NCI-H2227 (cell line): ENCODE measurements at regions not wholly inside any gene's neighbourhood (a gene's known extent, or its start where the extent isn't known, plus 50 kb on each side); places are given as distances from the start of the nearest gene placed in this dataset.
"Not testable (repeated sequence)": the region's sequence is repeated elsewhere in the genome, so short reads cannot be mapped to it uniquely, and the experiment has no call there.

Experiments used
- DNase-seq: peaks from one replicate; lab custom pipeline; 2025; ENCODE audit not compliant: unreplicated experiment; lab: John Stamatoyannopoulos, UW

DNA sequence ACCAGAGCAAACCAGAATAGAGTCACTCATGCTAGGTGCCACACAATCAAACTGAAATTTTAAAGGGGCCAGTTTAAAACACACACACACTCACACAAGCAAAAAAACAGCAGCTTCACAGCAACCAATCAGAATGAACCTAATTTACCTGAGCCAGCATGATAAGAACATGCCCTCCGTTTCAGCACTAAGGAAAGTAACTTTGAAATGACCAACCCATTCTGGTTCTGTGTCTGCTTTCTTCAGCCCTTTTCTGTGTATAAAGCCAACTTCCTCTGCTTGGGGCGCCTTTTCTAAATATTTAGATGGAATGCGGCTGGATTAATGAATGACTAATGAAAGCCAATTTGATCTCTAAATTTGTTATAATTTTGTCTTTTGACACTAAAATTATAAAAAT lies 629.1 kb downstream of the ZEB2 start:
- no peak for DNase-seq

DNA sequence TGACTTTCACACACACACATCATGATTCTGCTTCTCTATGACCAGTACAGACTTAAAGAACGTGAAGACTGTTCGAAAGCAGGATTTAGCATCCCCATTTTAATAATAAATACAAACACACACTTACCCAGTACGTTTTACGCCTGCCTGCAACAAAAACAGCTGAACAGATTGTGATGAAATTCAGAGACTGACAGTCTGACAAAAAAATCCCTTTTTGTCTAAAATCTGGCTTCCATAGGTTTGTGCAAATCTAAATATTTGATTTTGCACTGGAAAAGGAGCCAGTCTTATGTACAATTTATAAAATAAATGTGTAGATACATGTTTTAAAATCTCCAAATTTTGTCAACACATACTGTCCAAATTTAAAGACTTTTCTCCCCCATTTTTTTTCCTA lies 630.7 kb downstream of the ZEB2 start:
- DNase-seq = no peak

DNA sequence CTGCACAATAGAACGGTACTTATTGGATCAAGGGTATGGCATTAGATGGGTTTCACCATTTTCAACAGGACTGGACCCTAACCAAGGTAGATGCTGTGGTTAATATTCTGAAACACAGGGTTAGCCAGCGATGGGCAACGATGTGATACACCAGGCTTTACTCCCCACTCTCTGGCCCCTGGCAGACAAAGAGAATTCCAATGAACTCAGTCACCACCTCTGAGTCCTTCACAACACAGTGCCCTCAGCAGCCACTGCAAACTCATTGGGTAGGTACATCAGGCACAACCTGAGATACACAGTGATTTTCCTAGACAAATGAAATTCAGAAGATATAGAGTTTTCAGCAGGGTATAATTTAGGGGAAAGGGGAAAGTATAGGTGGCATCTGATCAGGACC lies 634.5 kb downstream of the ZEB2 start:
- DNase-seq = no peak

DNA sequence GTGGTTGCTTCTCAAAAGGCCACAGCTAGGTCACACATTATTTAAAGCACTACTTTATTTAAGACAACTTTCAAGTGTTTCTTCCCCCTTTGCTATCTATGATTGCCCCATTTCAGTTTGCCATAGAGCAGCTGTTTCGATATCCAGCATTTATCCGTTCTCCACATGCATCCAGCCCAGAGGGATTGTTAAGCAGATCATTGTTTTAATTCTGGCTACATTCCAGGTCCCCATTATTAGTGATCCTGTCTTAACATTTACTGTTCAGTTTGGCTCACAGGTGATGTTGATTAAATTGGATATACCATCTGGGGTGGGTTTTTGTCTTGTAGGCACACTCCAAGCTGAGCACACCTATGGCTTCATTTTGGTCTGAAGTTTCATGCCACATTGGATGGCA lies 638.7 kb downstream of the ZEB2 start:
- DNase-seq = no peak

DNA sequence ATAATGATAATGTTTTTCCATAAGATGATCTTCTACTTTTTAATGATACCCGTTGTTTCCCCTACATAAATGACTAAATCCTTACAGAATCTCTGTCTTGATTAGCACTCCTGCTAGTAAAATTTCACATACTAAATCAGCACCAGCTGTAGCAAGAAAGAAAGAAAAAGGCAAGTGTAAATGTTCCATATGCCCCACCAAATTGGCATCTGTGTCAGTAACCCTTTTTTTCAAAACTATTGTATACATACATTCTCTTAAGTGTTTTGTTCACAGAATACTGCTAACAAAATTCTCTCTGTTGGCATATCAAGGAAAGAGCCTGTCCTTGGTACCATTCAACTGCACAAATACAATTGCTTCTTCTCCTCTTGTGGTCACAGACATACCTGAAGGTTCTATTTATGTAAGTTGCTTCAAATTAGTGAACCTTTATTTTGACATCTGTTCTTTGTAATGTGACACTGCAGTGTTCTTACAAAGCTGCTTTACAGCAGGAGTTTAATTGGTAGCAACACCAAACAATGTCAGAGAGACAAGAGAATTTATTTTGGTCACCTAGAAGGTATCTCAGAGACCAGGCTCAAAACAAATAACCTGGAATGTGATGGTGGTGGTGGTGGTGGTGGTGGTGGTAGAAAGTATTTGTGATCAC lies 641.9 kb downstream of the ZEB2 start:
- no peak for DNase-seq

DNA sequence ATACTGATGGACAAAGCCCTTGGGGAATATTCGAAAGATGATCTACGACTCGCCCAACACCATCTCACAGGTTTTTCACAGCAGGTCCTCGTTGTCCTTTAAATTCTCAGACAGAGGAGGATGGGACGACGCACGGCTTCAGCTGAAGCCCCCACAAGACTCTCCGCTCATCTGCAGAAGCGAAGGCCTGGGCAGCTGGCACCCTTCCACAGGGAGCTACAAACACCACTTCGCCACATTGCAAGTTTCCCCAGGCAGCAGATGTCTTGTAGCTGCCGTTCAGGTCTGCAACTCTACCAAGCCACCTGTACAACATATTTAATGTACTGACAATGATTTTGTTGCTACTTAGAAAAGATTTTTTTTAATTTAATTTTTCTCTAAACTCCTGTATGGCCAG lies 642.9 kb downstream of the ZEB2 start:
- DNase-seq = no peak

DNA sequence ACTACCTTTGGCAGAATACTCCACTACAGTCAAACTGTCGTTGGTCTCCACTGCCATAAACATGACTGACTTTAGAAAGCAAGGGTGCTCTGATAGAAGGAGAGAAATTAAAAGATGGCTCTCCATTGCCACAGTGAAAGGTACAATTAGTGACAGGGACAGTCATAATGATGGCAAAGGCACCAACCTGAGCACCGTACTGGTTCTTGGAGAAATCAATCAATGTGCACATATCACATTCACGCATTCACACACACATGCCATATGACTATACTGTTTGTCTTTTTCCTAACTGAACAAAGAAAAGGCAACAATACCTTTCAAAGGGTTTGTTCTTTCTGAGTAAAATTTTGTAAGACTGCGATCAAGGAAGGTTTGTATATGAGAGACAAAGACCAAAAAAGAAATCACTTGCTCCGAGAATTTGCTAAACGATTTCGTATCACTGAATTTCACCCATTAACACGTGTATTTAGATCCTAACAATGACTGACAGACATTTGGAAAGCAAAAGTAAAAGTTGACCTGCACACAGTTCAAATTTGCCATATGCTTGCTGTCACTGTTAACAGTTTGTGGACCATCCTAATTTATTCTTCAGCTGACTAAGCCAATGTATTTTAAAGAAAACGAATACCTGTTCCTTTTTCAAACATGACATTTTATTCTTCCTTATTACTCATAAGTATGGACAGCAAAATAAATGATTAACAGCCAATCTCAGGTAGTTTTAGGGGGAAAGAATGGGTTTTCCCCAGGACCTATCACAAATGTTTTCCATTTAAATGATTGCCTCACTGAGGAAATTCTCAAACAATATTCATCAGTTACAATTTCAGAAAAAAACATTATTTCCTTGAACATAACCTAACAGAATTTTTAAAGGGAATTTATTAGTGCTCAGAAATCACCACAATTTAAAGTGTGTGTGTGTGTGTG lies 644.4 kb downstream of the ZEB2 start:
- DNase-seq = no peak

DNA sequence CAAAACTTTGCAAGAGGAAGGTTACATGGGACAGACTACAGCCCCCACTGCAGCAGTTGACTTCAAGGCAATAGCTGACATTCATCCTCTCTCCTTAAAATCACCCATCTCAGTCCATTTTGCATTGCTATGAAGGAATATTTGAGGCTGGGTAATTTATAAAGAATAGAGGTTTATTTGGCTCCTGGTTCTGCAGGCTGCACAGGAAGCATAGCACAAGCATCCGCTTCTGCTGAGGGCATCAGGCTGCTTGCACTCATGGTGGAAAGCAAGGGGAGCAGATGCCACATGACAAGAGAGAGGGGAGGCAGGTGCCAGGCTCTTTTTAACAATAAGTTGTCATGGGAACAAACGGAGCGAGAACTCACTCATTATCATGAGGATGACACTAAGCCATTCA lies 646.0 kb downstream of the ZEB2 start:
- no peak for DNase-seq

DNA sequence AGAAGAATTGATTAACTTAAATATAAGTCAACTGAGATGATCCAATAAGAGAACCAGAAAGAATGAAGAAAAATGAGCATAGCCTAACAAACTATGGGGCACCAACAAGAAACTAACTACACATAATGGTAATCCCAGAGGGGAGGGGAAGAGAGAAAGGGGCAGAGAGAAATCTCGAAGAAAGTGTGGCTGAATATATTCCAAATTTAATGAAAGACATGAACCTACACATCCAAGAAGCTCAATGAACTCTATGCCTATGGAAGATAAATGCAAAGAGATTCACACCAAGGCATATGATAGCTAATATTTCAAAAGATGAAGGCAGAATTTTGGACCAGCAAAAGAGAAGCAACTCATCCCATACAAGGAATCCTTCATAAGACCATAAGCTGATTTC lies 649.2 kb downstream of the ZEB2 start:
- no peak for DNase-seq

DNA sequence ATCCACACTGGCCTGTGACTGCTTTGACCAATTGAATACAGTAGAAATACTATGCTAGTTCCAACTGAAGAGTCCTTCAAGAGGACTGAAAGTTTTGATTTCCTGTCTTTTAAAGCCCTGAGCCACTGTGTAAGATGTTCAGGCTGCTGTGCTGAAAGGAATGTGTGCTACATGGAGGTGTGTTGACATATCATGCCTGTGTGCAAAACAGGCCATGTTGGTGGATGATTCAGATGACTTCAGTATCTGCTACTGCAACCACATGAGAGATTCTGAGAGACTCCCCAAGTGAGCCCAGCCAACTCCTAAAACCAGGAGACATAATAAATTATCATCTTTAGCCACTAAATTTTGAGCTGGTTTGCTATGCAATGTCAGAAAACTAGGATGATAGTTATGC lies 662.9 kb downstream of the ZEB2 start:
- no peak for DNase-seq

DNA sequence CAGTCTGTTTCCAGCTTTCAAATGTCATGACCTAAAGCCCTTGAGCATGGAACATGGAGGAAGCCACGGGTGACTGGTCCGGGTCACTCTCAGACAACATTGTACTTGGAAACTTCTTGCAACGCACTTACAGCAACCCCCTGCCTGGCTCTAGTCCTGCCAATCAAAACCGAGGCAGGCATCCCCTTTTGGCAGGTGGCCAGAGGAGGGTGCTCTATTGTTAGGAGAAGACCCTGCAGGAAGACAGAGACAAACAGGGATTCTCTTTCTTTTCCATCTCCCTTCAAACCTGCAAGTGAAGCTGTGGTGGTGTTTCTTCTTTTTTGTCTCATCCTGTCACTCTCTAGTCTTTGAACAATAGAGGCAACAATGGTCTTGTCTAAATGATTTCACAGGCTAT lies 667.2 kb downstream of the ZEB2 start:
- DNase-seq = peak; percentile 72

DNA sequence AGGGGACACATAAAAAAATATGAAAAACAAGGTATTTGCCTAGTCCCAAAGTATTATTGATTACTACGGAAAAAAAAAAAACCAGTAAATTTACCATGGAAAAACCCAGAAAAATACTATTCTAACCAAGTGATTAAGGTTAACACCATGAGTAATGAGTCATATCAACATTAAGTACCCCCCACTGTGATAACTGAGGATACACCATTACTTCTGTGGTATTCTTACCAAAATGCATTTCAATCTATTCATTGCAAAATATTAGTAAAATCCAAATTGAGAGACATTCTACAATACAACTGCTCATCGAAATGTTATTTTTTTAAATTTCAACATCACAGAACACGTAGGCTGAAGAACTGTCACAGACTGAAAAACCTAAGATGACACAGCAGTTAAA lies 669.8 kb downstream of the ZEB2 start:
- no peak for DNase-seq

DNA sequence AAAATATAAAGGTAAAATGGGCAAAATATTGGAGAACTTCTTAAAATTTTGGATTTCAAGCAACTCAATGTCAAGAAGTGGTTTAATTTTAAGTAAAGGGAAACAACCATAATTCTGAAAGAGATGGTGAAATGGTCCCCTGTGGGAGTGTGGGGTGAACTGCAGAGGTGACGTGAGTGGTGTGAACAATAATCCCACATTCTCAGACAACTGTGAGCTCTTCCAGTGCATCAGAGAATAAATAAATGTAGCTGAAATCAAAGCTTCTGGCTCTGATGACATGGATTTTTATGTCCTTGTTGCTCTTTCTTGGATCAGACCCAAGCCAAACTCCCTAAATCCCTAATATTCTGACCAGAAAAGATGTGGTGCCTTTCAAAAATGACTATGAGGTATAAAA lies 672.7 kb downstream of the ZEB2 start:
- no peak for DNase-seq

DNA sequence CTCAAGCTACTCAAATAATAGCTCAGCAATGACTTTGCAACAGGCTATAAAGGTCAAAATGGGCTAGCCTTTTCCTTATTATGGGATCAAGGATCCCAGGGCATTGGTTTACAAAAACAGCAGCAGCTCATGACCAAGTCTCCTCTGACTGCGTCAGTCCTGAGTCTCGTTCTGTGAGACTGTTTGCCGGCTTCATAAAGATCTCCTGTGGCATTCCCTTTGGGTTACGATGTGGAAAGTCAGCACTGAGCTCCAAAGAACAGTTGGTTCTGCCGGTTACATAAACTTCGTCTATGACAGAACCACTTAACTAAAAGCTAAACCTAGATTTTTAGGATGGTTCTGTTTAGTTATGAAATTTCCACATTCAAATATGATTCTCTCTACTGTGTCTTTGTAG lies 674.9 kb downstream of the ZEB2 start:
- DNase-seq = no peak

DNA sequence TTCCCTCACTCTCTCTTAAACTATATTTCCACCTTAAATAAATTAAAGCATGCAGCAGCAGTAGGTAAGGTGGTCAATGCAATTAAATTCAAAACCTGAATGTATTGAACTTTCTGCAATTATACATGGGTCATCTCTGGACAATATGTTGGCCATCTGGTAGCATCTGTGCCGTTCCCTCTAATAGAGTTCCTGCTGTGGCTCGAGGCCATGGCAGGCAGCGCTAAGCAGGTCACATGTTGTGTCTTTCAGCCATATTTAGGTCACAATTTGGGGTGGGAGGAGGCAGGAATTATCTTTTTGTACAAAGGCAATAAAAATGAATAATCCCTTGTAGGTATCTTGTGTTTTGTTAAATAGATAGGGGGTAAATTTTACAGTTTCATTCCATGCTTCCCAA lies 676.2 kb downstream of the ZEB2 start:
- no peak for DNase-seq

DNA sequence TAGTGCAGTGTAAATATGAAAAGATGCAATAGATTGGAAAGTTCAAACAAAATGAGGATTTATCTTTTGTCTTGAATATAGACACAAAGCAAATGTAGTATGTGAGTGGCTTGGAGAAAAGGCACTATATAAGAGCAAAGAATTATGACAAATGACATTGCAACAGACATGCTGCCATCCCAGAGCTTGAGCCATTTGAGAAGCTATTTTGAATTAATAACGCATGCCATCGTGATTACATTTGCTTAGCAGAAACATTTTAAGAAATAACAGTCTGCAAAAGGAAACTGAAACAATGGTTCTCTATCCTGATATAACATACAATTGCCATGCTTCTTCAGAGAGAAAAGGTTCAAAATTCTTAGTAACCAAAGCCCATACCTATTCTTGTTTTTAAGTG lies 677.1 kb downstream of the ZEB2 start:
- no peak for DNase-seq

DNA sequence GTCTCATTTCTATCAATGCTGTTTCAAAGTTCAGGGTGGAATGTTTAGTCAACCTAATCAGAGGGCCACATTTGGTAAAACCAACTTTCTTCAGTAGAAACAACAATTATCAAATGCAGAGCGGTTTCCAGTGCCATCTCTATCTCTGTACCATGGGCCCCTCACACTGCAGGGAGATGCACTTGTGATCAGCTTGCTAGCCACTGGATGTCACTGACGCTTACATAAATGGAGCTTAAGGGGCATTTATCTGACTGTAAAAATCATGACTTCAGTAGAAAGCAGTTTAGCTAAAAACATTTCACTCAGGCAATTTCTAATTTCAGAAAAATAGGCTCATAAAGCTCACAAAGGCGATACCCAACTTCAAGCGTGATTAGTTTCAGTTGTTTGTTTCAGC lies 678.0 kb downstream of the ZEB2 start:
- DNase-seq = no peak

DNA sequence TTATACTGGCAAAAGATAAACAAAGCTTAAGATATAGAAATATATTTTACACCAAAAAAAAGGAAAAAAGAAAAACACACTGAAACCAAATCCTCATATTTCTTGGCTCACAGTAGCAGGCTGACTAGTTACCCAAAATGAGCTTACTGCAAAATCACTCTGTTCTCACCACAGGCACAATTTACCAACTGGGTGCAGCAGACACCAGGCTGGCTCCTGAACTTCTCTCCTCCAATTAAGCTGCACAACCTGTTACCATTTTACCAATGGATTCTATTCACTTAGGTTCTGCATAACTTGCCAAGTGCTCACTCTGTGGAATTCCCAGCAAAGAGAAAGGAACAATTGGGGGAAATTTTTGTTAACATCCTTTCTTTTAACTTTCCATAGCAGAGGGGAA lies 679.3 kb downstream of the ZEB2 start:
- no peak for DNase-seq

DNA sequence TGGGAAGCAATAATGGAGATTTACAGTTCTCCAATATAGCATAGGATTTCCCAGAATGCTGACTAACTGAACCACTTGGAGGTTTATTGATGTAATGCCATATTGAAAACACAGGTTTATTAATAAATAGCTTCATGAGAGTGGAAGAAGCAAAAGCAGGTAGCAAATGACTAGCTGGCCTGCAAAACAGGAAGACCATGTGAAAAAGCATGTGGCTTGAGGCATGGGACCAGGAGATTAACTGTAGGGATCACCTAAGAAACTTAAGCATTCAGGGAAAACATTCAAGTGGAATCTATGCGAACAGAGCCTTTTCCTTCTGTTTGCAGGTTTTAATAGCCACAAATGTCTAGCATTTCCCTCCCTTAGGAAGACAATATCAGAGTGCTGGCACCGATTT lies 679.7 kb downstream of the ZEB2 start:
- no peak for DNase-seq

DNA sequence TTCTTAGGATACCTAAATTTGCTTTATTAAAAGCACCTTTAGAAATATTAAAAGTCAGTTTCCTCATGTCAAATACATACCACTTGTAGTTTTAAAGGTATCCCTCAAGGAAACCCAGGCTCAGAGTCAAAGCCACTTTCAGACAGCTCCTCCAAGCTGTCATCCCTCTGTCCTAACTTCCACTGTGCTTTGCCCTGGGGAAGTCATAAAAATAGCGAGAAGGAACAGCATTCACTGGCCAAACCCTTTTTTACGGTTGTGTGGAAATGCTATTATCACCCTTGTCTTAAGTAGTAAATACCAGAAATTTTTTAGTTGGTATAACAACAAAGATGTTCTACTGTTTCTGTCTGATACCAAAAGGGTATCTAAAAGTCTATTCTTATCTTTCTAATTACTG lies 680.5 kb downstream of the ZEB2 start:
- DNase-seq = no peak

DNA sequence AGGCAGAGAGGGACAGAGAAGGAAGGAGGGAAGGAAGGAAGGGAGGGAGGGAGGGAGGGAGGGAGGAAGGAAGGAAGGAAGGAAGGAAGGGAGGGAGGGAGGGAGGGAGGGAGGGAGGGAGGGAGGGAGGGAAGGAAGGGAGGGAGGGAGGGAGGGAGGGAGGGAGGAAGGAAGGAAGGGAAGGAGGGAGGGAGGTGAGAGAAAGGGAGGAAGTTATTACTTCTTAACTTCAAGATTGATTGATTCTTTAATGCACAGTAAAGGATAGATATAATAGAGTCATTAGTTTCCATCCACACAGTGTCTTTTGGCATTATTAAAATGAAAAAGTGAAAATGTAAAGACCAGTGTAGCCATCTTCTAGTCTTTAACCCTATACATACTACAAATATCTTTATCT lies 682.9 kb downstream of the ZEB2 start:
- not testable (repeated sequence) for DNase-seq

DNA sequence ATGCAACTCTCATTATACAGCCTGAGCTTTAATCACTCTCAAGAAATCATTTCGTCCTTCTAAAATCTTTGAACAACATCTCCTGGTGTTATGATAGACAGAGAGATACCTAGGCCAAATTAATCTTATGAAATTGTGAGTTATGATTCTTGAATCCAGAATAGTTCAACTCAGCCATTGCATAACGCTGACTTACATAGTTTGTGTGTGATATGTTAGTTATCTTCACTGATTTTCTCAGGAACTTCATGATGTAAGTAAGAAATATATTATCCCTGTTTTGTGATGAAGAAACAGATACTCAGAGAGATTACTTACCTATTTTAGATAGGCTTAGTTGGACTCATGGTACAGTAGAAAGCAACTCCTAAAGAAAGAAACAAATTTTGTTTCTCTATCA lies 684.4 kb downstream of the ZEB2 start:
- no peak for DNase-seq
